H1 (cell line): ENCODE measurements at regions not wholly inside any gene's neighbourhood (a gene's known extent, or its start where the extent isn't known, plus 50 kb on each side); places are given as distances from the start of the nearest gene placed in this dataset.
A peak's percentile ranks its signal among the peaks of the same experiment; 100 is the strongest.

Experiments used
- CTCF ChIA-PET: fragments of 300-600 bp; sonication (Branson Sonifier 250); formaldehyde crosslinking; loops from one replicate; lab custom pipeline; 2021; ENCODE audit not compliant: partially characterized antibody; lab: Charles Lee
- POLR2A ChIA-PET: fragments of 300-600 bp; sonication (Branson Sonifier 250); formaldehyde crosslinking; loops from one replicate; lab custom pipeline; 2021; ENCODE audit warnings: inconsistent platforms; ENCODE audit not compliant: partially characterized antibody; lab: Charles Lee
- DNase-seq, 2 experiments: peaks; one replicate each; pipeline versions ENCODE4 v3.0.0 to v3.0.0-alpha.2; 2010 to 2022; ENCODE audit warnings: low spot score in 2 of 2, low read depth in 1 of 2, mixed read lengths in 1 of 2
- FAIRE-seq: peaks from 2 replicates; lab custom pipeline; 2011; peaks lifted over from hg19 to GRCh38; lab: Jason Lieb, UNC
- H2AFZ ChIP-seq: 2 replicates; pipeline ENCODE4 v1.8.1; 2012; ENCODE audit warnings: low read length, inconsistent platforms
- H2AK5ac ChIP-seq: 2 replicates; pipeline ENCODE4 v1.6.1; 2013; ENCODE audit warnings: low read depth, low read length
- H2BK120ac ChIP-seq: replicated peaks from 2 replicates; pipeline ENCODE3; 2013; ENCODE audit warnings: low read depth, low read length, inconsistent platforms
- H2BK12ac ChIP-seq: 2 replicates; pipeline ENCODE4 v1.6.1; 2013; ENCODE audit warnings: low read depth, low read length
- H2BK15ac ChIP-seq: 2 replicates; pipeline ENCODE4 v1.6.1; 2013; ENCODE audit warnings: low read length
- H2BK20ac ChIP-seq: 2 replicates; pipeline ENCODE4 v1.6.1; 2013; ENCODE audit warnings: low read length
- H2BK5ac ChIP-seq: 2 replicates; pipeline ENCODE4 v1.6.1; 2013; ENCODE audit warnings: low read depth, low read length
- H3K14ac ChIP-seq: 2 replicates; pipeline ENCODE4 v1.6.1; 2013; ENCODE audit warnings: inconsistent platforms; ENCODE audit not compliant: insufficient read length
- H3K18ac ChIP-seq: 2 replicates; pipeline ENCODE4 v1.6.1; 2013; ENCODE audit warnings: low read length; ENCODE audit errors: extremely low read depth
- H3K23ac ChIP-seq: 2 replicates; pipeline ENCODE4 v1.6.1; 2013; ENCODE audit warnings: inconsistent platforms; ENCODE audit not compliant: insufficient read length
- H3K23me2 ChIP-seq: 2 replicates; pipeline ENCODE4 v1.6.1; 2013; ENCODE audit warnings: low read depth, low read length
- H3K27ac ChIP-seq: 2 replicates; pipeline ENCODE4 v1.6.1; 2011; ENCODE audit warnings: low read depth, low read length, inconsistent platforms
- H3K27me3 ChIP-seq, 4 experiments: replicated peaks in 1 of 4; 1 replicate in 1 of 4; 2 replicates in 3 of 4; pipeline versions ENCODE4 v1.6.1 to v1.8.1; 2011 to 2013; ENCODE audit warnings: low read length in 3 of 4, mild to moderate bottlenecking in 3 of 4, inconsistent platforms in 2 of 4, mixed read lengths in 2 of 4, moderate library complexity in 1 of 4; ENCODE audit not compliant: control insufficient read depth in 3 of 4, insufficient read depth in 3 of 4; ENCODE audit errors: extremely low read depth in 1 of 4
- H3K36me3 ChIP-seq, 4 experiments: 2 replicates each; pipeline versions ENCODE4 v1.6.1 to v1.8.1; 2011 to 2013; ENCODE audit warnings: mild to moderate bottlenecking in 4 of 4, low read length in 3 of 4, moderate library complexity in 2 of 4, control low read depth in 1 of 4, inconsistent platforms in 1 of 4; ENCODE audit not compliant: insufficient read depth in 4 of 4, control insufficient read depth in 2 of 4
- H3K4ac ChIP-seq: replicated peaks from 2 replicates; pipeline ENCODE3; 2013; ENCODE audit warnings: low read length, low read depth, mixed read lengths, inconsistent platforms; ENCODE audit not compliant: insufficient read length
- H3K4me1 ChIP-seq, 4 experiments: replicated peaks in 1 of 4; 1 replicate in 1 of 4; 2 replicates in 3 of 4; pipeline versions ENCODE4 v1.6.1 to v1.8.1; 2011 to 2013; ENCODE audit warnings: low read length in 3 of 4, inconsistent platforms in 2 of 4, mixed read lengths in 1 of 4; ENCODE audit not compliant: insufficient read depth in 4 of 4, control insufficient read depth in 3 of 4
- H3K4me2 ChIP-seq, 2 experiments: 2 replicates each; pipeline versions ENCODE4 v1.6.1 to v1.8.1; 2011 to 2013; ENCODE audit warnings: low read depth in 2 of 2, low read length in 2 of 2, control low read depth in 1 of 2, inconsistent platforms in 1 of 2, mild to moderate bottlenecking in 1 of 2; ENCODE audit not compliant: insufficient read depth in 1 of 2
- H3K4me3 ChIP-seq, 4 experiments: fragments of 200-600, 300-600 bp in 1 of 4; sonication (generic), shearing (Covaris generic), sonication (Bioruptor Twin) in 1 of 4; 2 replicates each; pipeline versions ENCODE4 v1.5.1 to v1.8.1; 2011 to 2016; ENCODE audit warnings: low read length in 4 of 4, low read depth in 3 of 4, control low read depth in 2 of 4, inconsistent platforms in 2 of 4, mild to moderate bottlenecking in 2 of 4, mixed read lengths in 1 of 4, moderate library complexity in 1 of 4; ENCODE audit not compliant: insufficient read depth in 2 of 4; ENCODE audit errors: extremely low read depth in 1 of 4
- H3K56ac ChIP-seq: replicated peaks from 2 replicates; pipeline ENCODE3; 2013; ENCODE audit warnings: low read depth, mild to moderate bottlenecking, mixed read lengths, low read length, inconsistent platforms; ENCODE audit not compliant: insufficient read length
- H3K79me1 ChIP-seq: 2 replicates; pipeline ENCODE4 v1.6.1; 2013; ENCODE audit warnings: low read depth, low read length, control low read depth
- H3K79me2 ChIP-seq, 2 experiments: 2 replicates each; pipeline versions ENCODE4 v1.6.1 to v1.8.1; 2012 to 2013; ENCODE audit warnings: low read length in 2 of 2, mild to moderate bottlenecking in 2 of 2, inconsistent platforms in 1 of 2; ENCODE audit not compliant: insufficient read depth in 2 of 2, control insufficient read depth in 1 of 2
- H3K9ac ChIP-seq, 4 experiments: replicated peaks in 1 of 4; 1 replicate in 1 of 4; 2 replicates in 3 of 4; pipeline versions ENCODE4 v1.6.1 to v1.8.1; 2011 to 2013; ENCODE audit warnings: low read depth in 3 of 4, low read length in 3 of 4, control low read depth in 2 of 4, mild to moderate bottlenecking in 2 of 4, moderate library complexity in 2 of 4, inconsistent platforms in 1 of 4; ENCODE audit errors: extremely low read depth in 1 of 4
- H3K9me3 ChIP-seq, 2 experiments: 2 replicates each; pipeline versions ENCODE4 v1.6.1 to v1.8.1; 2012 to 2013; ENCODE audit warnings: mild to moderate bottlenecking in 2 of 2, moderate library complexity in 2 of 2, control low read depth in 1 of 2, inconsistent platforms in 1 of 2, low read depth in 1 of 2, low read length in 1 of 2, mixed read lengths in 1 of 2; ENCODE audit not compliant: insufficient read depth in 2 of 2
- H4K20me1 ChIP-seq, 2 experiments: replicated peaks in 1 of 2; 2 replicates each; pipeline versions ENCODE3 to v1.8.1; 2011 to 2013; ENCODE audit warnings: inconsistent platforms in 2 of 2, low read length in 2 of 2, mild to moderate bottlenecking in 1 of 2; ENCODE audit not compliant: insufficient read depth in 2 of 2, control insufficient read depth in 1 of 2
- H4K5ac ChIP-seq: 2 replicates; pipeline ENCODE4 v1.6.1; 2013; ENCODE audit warnings: low read length, low read depth, mixed read lengths, inconsistent platforms; ENCODE audit not compliant: insufficient read length
- H4K8ac ChIP-seq: 2 replicates; pipeline ENCODE4 v1.8.0; 2013; ENCODE audit warnings: mild to moderate bottlenecking, moderate library complexity, low read length, inconsistent platforms; ENCODE audit not compliant: insufficient read depth; ENCODE audit errors: extremely low read depth
- H4K91ac ChIP-seq: replicated peaks from 2 replicates; pipeline ENCODE3; 2013; ENCODE audit warnings: low read length, mixed read lengths, inconsistent platforms; ENCODE audit not compliant: insufficient read length
- GTF2F1 ChIP-seq: IDR thresholded peaks from 2 replicates; pipeline ENCODE4 v1.6.1; 2012; ENCODE audit warnings: low read depth, low read length, improper control_type of control experiment, borderline replicate concordance
- JUN ChIP-seq: IDR thresholded peaks from 2 replicates; pipeline ENCODE4 v1.6.1; 2011; ENCODE audit warnings: low read depth, mild to moderate bottlenecking, improper control_type of control experiment, low read length
- USF2 ChIP-seq: IDR thresholded peaks from 2 replicates; pipeline ENCODE4 v1.6.1; 2011; ENCODE audit warnings: low read length, improper control_type of control experiment

GRCh38 chr21:27129694-27130093, 162.8 kb upstream of the ADAMTS5 start:
- no peaks in the 10 kb centered on the region for H3K79me2 ChIP-seq
- no peak overlapping the region for H4K5ac ChIP-seq
- no peak overlapping the region for H2BK5ac ChIP-seq
- H4K20me1 ChIP-seq, result no peaks in the 10 kb centered on the region
- no peak overlapping the region for H3K23ac ChIP-seq
- H3K4me3 ChIP-seq, result no peak overlapping the region
- H3K4me1 ChIP-seq, result no peaks in the 10 kb centered on the region
- H2BK120ac ChIP-seq, result no peak overlapping the region
- TF ChIP-seq GTF2F1, result no peak
- TF ChIP-seq JUN, result no peak
- no peak for TF ChIP-seq USF2
- no peak overlapping the region for H2AK5ac ChIP-seq
- FAIRE-seq (no peak), DNase-seq (no peak)
- no peaks in the 10 kb centered on the region for H3K9me3 ChIP-seq
- no peak overlapping the region for H3K4ac ChIP-seq
- no peak overlapping the region for H2BK12ac ChIP-seq
- H2BK20ac ChIP-seq, result no peak overlapping the region
- H2BK15ac ChIP-seq, result no peak overlapping the region
- H3K27ac ChIP-seq, result no peak overlapping the region
- H3K18ac ChIP-seq, result no peak overlapping the region
- H3K9ac ChIP-seq, result no peak overlapping the region
- H2AFZ ChIP-seq, result 0 out of 2 replicates have a peak overlapping the region, but pooled peaks have one; percentile 14
- no peaks in the 10 kb centered on the region for H3K79me1 ChIP-seq
- no peak overlapping the region for H4K8ac ChIP-seq
- CTCF ChIA-PET, result no interaction called here
- no peak overlapping the region for H3K56ac ChIP-seq
- POLR2A ChIA-PET, result no interaction called here
- H3K27me3 ChIP-seq, result no peaks in the 10 kb centered on the region
- H3K4me2 ChIP-seq, result no peak overlapping the region
- H3K23me2 ChIP-seq, result no peaks in the 10 kb centered on the region
- no peak overlapping the region for H3K14ac ChIP-seq
- no peaks in the 10 kb centered on the region for H3K36me3 ChIP-seq
- H4K91ac ChIP-seq, result no peak overlapping the region
